HG02588 (cell line): ENCODE measurements at regions not wholly inside any gene's neighbourhood (a gene's known extent, or its start where the extent isn't known, plus 50 kb on each side); places are given as distances from the start of the nearest gene placed in this dataset.

Experiments used
- ATAC-seq: cut with Tn5 transposase; IDR thresholded peaks from one replicate; pipeline ENCODE4 v1.9.1; 2021; ENCODE audit warnings: mild to moderate bottlenecking, moderate library complexity; ENCODE audit not compliant: unreplicated experiment

- no peak for ATAC-seq
Measured at GRCh38 chr4:35711127-35711526, 533.2 kb downstream of the ARAP2 start.

DNA sequence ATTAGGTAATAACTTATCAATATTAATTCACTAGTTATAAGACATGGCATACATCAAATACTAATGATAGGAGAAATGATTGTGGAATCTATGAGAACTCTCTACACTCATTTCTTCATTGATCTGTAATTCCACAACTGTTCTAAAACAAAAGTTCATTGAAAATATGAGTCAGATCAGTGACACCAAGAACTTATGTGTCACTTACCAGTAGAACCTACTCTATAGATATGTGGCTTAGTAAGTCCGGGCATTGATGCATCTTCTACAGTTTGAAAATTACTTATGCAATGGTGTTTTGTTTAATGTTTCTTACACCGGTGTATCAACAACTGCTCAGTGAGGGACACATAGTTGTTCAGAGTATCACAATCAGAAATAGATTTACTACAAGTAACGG, 520.3 kb downstream of the ARAP2 start:
- no peak for ATAC-seq

DNA sequence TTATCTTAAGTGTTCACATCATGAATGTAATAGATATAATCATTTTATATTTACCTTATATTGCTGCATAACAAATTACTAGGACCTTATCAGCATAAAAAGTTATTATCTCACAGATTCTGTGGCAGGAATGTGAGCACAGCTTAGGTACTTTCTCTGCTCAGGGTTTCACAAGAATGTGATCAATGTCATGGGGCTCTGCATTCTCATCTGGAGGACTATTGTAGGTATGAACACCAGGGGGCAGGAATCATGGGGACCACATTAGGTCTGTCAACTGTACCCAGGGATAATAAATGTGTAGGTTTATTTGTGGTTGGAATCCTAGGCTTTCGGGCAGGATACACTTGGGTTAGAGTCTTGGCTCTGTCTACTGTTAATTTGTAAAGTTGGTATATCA, 519.2 kb downstream of the ARAP2 start:
- ATAC-seq, result no peak

DNA sequence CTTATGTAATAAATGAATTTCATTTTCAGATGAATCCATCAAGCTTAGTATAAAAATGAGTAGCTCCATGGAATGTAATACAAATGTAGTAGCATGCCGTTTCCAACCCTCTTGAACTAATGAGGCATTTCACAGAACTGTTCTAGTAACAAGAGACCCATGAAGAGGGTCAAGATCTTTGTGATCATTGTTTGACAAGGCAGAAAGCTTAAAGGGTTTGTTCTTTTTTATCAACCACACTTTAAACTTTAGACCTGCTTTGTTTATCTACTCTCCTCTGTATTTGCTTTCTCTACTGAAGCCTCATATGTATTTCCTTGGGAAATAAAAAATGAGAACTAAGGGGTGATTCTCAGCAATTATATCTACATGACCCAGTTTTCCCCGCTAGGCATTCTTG, 513.9 kb downstream of the ARAP2 start:
- ATAC-seq, result no peak

GRCh38 chr4:35734381-35735098, 509.8 kb downstream of the ARAP2 start:
- no peak for ATAC-seq

- no peak for ATAC-seq
Measured at GRCh38 chr4:35739308-35739707, 505.0 kb downstream of the ARAP2 start.

DNA sequence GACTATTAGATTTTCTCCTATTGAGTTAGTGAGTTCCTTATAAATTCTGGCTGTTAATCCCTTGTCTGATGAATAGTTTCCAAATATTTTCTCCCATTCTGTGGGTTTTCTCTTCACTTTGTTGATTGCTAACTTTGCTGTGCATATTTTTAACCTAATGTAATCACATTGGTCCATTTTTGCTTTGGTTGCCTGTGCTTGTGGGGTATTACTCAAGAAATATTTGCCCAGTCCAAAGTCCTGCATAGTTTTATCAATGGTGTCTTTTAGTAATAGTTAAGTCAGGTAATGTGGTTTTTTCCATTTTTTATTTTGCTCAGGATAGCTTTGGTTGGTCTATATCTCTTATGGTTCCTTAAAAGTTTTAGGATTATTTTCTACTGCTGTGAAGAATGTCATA, 490.3 kb downstream of the ARAP2 start:
- ATAC-seq, result no peak

DNA sequence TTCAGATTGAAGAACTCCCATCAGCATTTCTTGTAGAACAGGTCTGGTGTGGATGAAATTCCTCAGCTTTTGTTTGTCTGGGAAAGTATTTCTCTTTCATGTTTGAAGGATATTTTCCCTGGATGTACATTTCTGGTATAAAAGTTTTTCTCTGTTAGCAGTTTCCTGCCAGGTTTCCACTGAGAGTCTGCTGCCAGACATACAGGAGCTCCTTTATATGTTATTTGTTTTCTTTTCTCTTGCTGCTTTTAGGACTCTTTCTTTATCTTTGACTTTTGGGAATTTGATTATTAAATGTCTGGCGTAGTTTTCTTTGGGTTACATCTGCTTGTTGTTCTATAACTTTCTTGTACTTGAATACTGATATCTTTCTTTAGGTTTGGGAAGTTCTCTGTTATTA, 486.5 kb downstream of the ARAP2 start:
- ATAC-seq, result no peak

DNA sequence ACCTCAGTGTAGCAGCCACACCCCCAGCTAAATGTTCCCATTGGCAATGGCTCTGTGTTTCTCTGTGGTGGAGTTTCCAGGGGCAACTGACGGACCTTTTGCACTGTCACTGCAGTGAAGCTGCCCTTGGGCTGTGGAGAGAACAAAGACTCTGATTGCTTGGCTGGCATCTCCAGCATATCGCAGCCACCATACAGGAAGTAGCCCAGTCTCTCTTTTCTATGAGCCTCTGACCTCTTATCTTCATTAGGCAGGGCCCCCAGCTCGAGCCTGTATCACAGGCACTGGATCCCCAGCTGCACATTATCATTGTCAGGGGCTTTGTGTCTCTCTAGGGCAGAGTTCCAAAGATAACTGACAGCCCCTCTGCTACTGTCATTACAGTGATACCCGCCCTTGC, 483.5 kb downstream of the ARAP2 start:
- ATAC-seq, result no peak

DNA sequence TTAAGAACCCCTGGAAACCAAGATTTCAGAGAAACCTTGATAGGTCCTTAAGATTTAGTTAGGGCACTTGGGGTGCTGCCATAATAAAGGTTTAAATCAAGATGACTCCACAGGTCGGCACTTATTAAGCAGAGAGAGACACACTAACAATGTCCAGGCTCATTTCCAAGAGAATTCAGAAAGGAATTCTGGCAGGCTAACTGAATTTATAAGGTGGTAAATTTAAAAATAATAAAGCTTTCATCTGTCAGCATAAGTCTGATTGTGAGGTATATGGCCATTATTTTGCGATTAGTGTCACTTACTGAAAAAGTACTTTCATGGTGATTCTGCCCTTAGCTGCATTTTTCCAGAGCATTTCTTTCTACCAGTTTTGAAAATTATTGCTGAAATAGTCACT, 472.7 kb downstream of the ARAP2 start:
- ATAC-seq, result no peak

GRCh38 chr4:35772291-35772690, 472.0 kb downstream of the ARAP2 start:
- no peak for ATAC-seq

DNA sequence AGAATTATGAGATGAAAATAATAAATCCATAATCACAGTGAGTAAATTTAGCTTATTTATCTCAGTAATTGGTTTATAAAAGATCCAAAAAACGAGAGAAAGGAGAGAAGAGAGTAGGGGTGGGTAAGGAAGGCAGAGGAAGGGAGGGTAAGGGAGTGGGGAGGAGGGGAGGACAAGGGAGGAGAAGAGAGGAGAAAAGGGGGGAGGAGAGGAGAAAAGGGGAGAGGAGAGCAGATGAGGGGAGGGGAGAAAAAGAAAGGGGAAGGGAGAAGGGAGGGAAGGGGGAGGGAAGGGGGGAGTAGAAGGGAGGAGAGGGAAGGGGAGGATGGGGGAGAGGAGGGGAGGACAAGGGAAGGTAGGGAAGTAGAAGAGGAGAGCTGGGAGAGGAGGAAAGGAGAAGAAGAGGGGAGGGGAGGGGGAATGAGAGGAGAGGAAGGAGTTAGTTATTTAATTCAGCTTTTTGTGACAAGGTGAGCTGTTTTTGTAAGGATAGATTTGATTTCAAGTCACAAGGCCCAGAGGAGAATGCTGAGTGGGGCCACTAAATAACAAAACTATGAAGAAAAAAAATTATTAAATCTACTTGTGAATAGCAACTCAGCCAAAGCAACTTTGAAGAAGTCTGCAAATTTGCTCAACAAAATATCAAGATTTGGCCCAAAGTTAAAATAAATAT, 454.3 kb downstream of the ARAP2 start:
- no peak for ATAC-seq

- no peak for ATAC-seq
Measured at GRCh38 chr4:35793045-35793722, 451.1 kb downstream of the ARAP2 start.

DNA sequence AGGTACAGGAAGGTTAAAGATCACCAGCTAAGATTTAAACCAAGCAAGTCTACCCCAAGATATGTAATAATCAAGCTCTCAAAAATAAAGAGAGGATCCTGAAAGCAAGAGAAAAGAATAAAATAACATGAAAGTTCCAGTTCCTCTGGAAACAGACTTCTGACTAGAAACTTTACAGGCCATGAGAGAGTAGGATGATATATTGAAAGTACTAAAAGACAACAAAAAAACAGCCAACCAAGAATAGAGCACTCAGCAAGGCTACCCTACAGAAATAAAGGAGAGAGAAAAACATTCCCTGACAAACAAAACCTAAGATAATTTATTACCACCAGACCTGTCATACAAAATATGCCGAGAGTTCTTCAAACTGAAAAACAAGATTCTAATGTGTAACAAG, 450.5 kb downstream of the ARAP2 start:
- no peak for ATAC-seq

GRCh38 chr4:35800669-35801068, 443.6 kb downstream of the ARAP2 start:
- no peak for ATAC-seq

GRCh38 chr4:35802644-35803043, 441.7 kb downstream of the ARAP2 start:
- no peak for ATAC-seq

DNA sequence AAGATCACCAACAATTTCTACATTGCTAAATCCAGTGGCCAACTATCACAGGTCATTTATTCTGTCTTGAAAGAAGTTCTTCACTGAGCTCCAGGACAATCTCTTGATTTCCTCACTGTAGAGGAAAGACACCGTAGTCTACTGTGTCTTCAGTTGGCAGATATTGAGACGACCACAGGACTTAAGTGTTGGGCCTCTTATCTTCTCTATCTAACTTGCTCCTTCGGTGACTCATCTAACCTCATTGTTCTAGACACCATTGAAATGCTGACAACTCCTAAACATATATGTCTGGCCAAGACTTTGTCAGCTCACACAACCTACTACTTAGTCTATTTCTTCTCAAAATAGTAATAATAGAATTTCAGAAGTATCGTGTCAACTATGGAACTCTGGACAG, 425.8 kb downstream of the ARAP2 start:
- no peak for ATAC-seq

DNA sequence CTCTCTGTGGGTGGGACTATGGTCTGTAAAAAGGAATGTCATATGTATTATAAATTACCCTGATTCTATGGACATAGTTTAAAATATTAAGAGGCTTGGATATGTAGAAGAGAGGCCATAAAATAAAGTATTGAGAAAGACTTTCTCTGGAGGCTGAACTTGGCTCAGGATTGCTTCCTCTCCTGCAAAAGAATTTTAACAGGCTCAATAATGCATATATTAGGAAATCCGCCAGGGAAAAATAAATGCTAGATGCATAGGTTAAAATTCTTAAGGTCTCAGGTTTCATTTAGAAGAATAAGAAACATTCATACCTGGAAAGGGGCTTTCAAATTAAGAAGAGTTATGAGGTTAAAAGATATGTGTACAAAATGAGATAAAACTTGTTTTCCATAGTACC, 424.3 kb downstream of the ARAP2 start:
- ATAC-seq, result no peak

DNA sequence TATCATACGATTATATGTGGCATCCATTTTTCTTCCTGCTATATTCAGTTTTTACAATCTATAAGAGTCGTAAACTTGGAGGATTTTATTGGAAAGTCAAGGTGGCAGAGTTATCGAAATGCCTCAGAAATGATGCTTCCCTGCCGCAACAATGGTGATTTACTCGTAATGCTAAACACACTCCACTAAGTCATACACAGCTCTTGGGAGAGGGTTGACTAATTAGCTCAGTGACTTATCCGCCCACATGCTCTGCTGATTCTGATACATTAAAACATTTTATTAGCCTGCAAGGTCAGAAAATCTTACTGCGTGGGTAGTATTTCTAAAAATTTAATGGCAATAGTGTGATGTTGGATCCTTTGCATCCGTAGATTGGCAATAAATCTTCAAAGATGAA, 420.1 kb downstream of the ARAP2 start:
- no peak for ATAC-seq

GRCh38 chr4:35835893-35836292, 408.4 kb downstream of the ARAP2 start:
- ATAC-seq, result no peak

GRCh38 chr4:35836596-35836995, 407.7 kb downstream of the ARAP2 start:
- no peak for ATAC-seq

DNA sequence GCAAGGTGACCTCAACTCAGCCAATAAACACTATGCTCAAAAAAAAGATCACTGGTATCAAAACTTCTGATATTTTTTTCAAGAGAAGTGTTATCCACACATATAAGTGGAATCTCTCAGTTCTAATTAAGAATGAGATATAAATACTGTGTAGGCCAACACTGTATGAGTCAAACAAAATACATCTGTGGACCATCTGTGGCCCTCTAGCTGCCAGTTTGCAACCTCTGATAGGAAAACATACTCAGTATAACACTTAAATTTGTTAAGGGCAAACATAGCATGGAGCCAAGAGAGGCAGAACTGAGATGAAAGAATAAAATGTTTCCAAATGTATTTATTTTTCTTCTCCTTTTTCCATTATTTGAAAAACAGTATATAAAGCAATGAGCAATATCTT, 377.3 kb downstream of the ARAP2 start:
- ATAC-seq, result no peak
